ENCODE measurements at regions not wholly inside any gene's neighbourhood (a gene's known extent, or its start where the extent isn't known, plus 50 kb on each side); places are given as distances from the start of the nearest gene placed in this dataset.
A peak's percentile ranks its signal among the peaks of the same experiment; 100 is the strongest.

DNA sequence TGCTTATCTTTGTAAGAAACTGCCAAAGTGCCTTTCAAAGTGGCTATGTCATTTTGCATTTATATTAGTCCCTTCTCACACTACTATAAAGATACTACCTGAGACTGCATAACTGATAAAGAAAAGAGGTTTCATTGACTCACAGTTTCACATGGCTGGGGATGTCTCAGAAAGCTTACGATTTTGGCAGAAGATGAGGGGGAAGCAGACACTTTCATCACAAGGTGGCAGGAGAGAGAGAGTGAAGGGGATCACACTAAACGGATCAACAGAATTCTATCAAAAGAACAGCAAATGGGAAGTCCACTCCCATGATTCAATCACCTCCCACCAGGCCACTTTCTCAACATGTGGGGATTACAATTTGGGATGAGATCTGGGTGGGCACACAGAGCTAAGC, 1352.0 kb upstream of the B3GALT2 start:
- TF ChIP-seq GATA2 (IDR thresholded peaks at IDR 0.05; ENCODE audit: low read depth, low read length) (no peak), GATA3 (IDR thresholded peaks at IDR 0.05; ENCODE audit: low read depth, low read length) (no peak)

- TF ChIP-seq GATA3 (IDR thresholded peaks at IDR 0.05; ENCODE audit: low read depth, low read length) = no peak
- TF ChIP-seq GATA2 (IDR thresholded peaks at IDR 0.05; ENCODE audit: low read depth, low read length) = no peak
Observed at GRCh38 chr1:194537521-194537920, 1351.1 kb upstream of the B3GALT2 start.

DNA sequence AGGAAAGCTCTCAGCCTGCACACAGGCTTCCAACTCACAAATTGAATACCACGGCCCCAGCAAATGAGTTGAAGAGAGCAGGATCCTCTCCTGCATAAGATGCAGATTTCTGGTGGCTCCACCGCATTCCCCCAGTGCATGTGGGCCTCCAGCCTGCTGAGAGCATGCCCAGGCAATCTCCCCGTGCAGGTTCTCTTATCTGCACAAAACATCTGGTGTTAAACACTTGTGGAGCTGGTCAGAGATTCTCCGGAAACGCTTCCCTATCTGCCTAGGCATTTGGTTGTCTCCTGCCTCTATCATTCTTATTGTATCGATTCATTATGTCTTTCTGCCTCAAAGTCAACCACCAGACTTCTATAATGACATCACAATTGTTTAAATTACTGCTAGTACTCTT, 1349.0 kb upstream of the B3GALT2 start:
- TF ChIP-seq GATA3 (IDR thresholded peaks at IDR 0.05; ENCODE audit: low read depth, low read length) (0 out of 2 replicates have a peak, but pooled peaks have one; percentile 15), GATA2 (IDR thresholded peaks at IDR 0.05; ENCODE audit: low read depth, low read length) (peak; percentile 78)

GRCh38 chr1:194534784-194535183, 1348.4 kb upstream of the B3GALT2 start:
- TF ChIP-seq GATA3 (IDR thresholded peaks at IDR 0.05; ENCODE audit: low read depth, low read length) = no peak
- no peak for TF ChIP-seq GATA2 (IDR thresholded peaks at IDR 0.05; ENCODE audit: low read depth, low read length)

DNA sequence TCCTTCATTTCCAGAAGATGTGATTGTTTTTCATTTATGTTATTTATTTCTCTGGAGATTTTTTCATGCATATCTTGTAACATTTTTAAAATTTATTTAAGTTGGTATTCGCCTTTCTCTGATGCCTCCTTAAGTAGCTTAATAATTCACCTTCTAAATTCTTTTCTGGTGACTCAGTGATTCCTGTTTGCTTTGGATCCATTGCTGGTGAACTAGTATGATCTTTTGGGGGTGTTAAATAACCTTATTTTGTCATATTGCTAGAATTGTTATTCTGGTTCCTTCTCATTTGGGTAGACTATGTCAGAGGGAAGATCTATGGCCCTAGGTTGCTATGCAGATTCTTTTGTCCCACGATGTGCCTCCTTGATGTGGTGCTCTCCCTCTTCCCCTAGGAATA, 1347.2 kb upstream of the B3GALT2 start:
- TF ChIP-seq GATA3 (IDR thresholded peaks at IDR 0.05; ENCODE audit: low read depth, low read length) = no peak
- TF ChIP-seq GATA2 (IDR thresholded peaks at IDR 0.05; ENCODE audit: low read depth, low read length) = no peak

DNA sequence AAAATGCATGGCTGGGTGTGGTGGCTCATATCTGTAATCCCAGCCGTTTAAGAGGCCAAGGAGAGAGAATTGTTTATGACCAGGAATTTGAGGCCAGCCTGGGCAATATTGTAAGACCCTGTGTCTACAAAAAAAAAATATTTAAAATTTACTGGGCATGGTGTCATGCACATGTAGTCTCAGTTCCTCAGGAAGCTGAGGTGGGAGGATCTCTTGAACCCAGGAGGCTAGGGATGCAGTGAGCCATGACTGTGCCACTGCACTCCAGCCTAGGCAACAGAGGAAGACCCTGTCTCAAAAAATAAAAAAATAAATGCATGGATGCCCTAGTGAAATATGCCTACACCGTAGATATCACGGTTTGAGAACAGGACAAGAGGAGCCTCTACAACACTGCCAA, 1331.2 kb upstream of the B3GALT2 start:
- TF ChIP-seq GATA2 (IDR thresholded peaks at IDR 0.05; ENCODE audit: low read depth, low read length) (no peak), GATA3 (IDR thresholded peaks at IDR 0.05; ENCODE audit: low read depth, low read length) (no peak)

- TF ChIP-seq GATA2 (IDR thresholded peaks at IDR 0.05; ENCODE audit: low read depth, low read length) (no peak), GATA3 (IDR thresholded peaks at IDR 0.05; ENCODE audit: low read depth, low read length) (no peak)
Observed at GRCh38 chr1:194515916-194516315, 1329.5 kb upstream of the B3GALT2 start.

- TF ChIP-seq GATA3 (IDR thresholded peaks at IDR 0.05; ENCODE audit: low read depth, low read length) (no peak), GATA2 (IDR thresholded peaks at IDR 0.05; ENCODE audit: low read depth, low read length) (no peak)
Observed at GRCh38 chr1:194512957-194513356, 1326.5 kb upstream of the B3GALT2 start.

GRCh38 chr1:194512345-194512744, 1325.9 kb upstream of the B3GALT2 start:
- TF ChIP-seq GATA3 (IDR thresholded peaks at IDR 0.05; ENCODE audit: low read depth, low read length) = no peak
- TF ChIP-seq GATA2 (IDR thresholded peaks at IDR 0.05; ENCODE audit: low read depth, low read length) = no peak

DNA sequence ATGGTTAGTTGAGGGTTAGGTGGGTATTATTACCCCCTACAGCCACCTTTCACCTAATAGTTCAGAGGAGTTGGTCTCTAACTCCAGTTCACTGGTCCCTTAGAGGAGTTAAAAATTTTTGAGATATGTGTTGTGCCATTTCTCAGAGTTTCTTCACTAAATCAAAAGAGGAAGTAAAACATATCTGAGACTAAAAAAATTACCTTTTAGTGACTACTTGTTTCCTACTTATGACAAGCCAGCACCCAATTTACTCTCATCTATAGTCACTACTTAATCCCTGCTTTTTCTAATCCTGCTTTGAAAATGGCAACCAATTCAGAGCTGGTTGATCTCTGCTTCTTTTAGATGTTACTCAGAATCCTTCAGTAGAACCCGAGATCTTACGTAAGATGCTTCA, 1316.8 kb upstream of the B3GALT2 start:
- TF ChIP-seq GATA3 (IDR thresholded peaks at IDR 0.05; ENCODE audit: low read depth, low read length) (no peak), GATA2 (IDR thresholded peaks at IDR 0.05; ENCODE audit: low read depth, low read length) (no peak)

DNA sequence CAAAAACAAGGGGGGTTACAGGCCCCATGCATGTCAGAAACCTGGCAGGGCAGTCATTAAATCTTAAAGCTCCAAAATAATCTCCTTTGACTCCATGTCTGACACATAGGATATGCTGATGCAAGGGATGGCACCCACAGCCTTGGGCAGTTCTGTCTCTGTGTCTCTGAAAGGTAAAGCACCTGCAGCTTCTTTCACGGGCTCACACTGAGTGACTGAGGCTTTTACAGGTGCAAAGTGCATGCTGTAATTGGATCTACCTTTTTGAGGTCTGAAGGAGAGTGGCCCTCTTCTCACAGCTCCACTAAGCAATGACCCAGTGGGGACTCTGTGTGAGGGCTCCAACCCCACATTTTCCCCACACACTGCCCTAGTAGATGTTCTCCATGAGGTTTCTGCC, 1309.0 kb upstream of the B3GALT2 start:
- TF ChIP-seq GATA3 (IDR thresholded peaks at IDR 0.05; ENCODE audit: low read depth, low read length) (no peak), GATA2 (IDR thresholded peaks at IDR 0.05; ENCODE audit: low read depth, low read length) (no peak)

DNA sequence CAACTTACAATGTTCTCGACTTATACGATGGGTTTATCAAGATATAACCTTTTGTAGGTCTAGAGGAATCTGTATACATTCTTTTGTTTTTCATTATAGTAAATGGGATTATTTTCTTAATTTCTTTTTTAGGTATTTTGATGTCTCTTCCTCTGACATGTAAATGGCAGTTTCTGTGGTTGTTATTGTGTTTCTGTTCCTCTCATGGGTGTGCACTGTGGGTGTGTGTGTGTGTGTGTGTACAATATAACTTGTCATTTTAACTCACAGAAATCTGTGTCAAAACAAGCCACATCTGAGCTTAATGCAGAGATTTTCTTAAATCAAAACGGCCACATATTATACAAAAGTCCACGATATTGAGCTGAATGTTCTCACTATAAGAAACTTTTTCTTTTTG, 1300.8 kb upstream of the B3GALT2 start:
- TF ChIP-seq GATA2 (IDR thresholded peaks at IDR 0.05; ENCODE audit: low read depth, low read length) = no peak
- no peak for TF ChIP-seq GATA3 (IDR thresholded peaks at IDR 0.05; ENCODE audit: low read depth, low read length)

DNA sequence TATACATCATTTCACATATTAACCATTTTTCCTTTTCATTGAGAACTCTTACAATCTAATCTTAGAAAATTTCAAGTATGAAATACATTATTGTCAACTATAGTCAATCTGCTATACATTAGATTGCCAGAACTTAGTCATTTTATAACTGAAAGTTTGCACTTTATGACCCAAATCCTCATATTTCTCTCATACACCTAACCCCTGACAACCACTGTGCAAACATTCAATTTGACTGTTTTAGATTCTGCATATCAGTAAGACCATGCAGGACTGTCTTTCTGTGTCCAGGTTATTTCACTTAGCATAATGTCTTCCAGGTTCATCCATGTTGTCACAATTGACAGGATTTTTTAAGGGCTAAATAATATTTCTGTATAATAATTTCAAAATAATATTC, 1299.0 kb upstream of the B3GALT2 start:
- no peak for TF ChIP-seq GATA2 (IDR thresholded peaks at IDR 0.05; ENCODE audit: low read depth, low read length)
- no peak for TF ChIP-seq GATA3 (IDR thresholded peaks at IDR 0.05; ENCODE audit: low read depth, low read length)

DNA sequence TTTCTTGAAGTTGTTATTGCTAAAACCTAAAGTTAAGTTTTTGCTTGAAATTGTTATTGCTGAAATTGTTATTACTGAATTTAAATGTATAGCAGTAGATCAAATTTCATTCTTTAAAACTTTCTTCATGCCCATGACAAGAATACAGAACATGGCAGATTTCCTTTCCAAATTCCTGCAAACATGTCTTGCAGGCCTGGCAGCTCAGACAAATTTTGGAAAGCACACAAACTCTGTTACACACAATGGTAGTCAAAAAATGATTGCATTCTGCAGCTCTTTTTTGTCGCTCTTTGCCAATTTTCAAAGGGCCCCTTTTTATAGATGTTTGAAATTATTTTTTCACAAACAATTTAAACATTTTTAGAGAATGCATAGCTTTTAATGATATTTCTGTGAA, 1292.3 kb upstream of the B3GALT2 start:
- TF ChIP-seq GATA2 (IDR thresholded peaks at IDR 0.05; ENCODE audit: low read depth, low read length) (no peak), GATA3 (IDR thresholded peaks at IDR 0.05; ENCODE audit: low read depth, low read length) (no peak)

DNA sequence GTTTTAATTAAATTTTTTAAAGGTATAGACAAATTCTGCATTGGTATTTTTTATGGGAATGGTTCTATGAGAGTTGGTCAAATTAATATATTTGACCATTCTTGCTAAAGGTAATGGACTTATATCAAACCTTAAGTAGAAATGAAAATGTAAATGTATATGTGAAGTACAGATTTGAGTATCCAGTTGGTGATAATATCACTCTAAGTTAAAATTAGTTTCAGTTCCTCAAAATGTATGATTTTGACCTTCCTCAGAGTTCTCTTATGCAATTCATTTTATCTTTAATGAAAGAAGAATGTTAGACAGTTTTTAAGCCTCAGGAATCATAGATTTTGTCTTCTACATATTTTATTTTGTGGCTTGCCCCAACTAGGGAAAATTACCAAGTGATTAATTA, 1291.5 kb upstream of the B3GALT2 start:
- no peak for TF ChIP-seq GATA3 (IDR thresholded peaks at IDR 0.05; ENCODE audit: low read depth, low read length)
- no peak for TF ChIP-seq GATA2 (IDR thresholded peaks at IDR 0.05; ENCODE audit: low read depth, low read length)

DNA sequence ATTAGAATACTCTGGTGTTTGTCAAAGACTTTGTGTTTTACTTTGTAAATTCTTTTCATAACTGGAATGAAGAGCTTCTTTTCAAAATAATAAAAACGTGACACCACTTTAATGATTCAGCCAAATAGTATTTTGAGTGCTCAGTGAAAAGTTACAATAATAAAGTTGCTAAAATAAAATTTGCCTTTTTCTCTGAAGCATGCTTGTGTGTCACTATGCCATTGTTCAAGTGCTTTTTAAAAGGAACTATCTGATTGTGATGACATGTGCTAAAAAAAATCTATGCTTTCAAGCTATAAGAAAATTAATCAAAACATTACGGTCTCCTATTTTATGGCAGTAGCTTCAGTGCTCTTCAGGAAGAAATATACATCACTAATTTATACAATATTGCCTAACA, 1290.5 kb upstream of the B3GALT2 start:
- TF ChIP-seq GATA2 (IDR thresholded peaks at IDR 0.05; ENCODE audit: low read depth, low read length) = no peak
- TF ChIP-seq GATA3 (IDR thresholded peaks at IDR 0.05; ENCODE audit: low read depth, low read length) = no peak
